Neural cell (in vitro differentiated cells): ENCODE measurements at regions not wholly inside any gene's neighbourhood (a gene's known extent, or its start where the extent isn't known, plus 50 kb on each side); places are given as distances from the start of the nearest gene placed in this dataset.

ENCODE experiments used
- H2AFZ ChIP-seq: fragments of 200-600, 300-800 bp; sonication (generic), shearing (Covaris generic); 2 replicates; pipeline ENCODE4 v1.6.0; 2014; ENCODE audit warnings: low read depth, mild to moderate bottlenecking, antibody characterized with exemption, low read length, moderate library complexity
- H3F3A ChIP-seq: fragments of 200-600 bp; shearing (Covaris generic); 2 replicates; pipeline ENCODE4 v1.6.1; 2016; ENCODE audit warnings: mild to moderate bottlenecking, moderate library complexity, mixed read lengths, antibody characterized with exemption, low read length; ENCODE audit not compliant: insufficient read depth, poor library complexity, severe bottlenecking
- H3K27ac ChIP-seq: fragments of 200-600, 300-800 bp; sonication (generic), shearing (Covaris generic); 2 replicates; pipeline ENCODE4 v1.5.1; 2014; ENCODE audit warnings: mild to moderate bottlenecking, low read length, moderate library complexity
- H3K27me3 ChIP-seq: fragments of 300-800, 200-600 bp; sonication (generic), shearing (Covaris generic); 2 replicates; pipeline ENCODE4 v1.6.0; 2014; ENCODE audit warnings: mild to moderate bottlenecking, low read depth, low read length, moderate library complexity; ENCODE audit not compliant: insufficient read depth
- H3K36me3 ChIP-seq: fragments of 300-800, 200-600 bp; sonication (generic), shearing (Covaris generic); 2 replicates; pipeline ENCODE4 v1.5.1; 2014; ENCODE audit warnings: mild to moderate bottlenecking, antibody characterized with exemption, low read length, moderate library complexity; ENCODE audit not compliant: insufficient read depth
- H3K4me2 ChIP-seq: fragments of 300-800, 200-600 bp; sonication (generic), shearing (Covaris generic); 2 replicates; pipeline ENCODE4 v1.6.0; 2014; ENCODE audit warnings: mild to moderate bottlenecking, low read length
- H3K4me3 ChIP-seq: fragments of 300-800, 200-600 bp; sonication (generic), shearing (Covaris generic); 2 replicates; pipeline ENCODE4 v1.5.1; 2014; ENCODE audit warnings: mild to moderate bottlenecking, low read length, moderate library complexity
- H3K79me2 ChIP-seq: fragments of 200-600 bp; shearing (Covaris generic); replicated peaks from 2 replicates; pipeline ENCODE4 v1.6.0; 2014; ENCODE audit warnings: mild to moderate bottlenecking, low read length, moderate library complexity; ENCODE audit not compliant: insufficient read depth
- H3K9ac ChIP-seq: fragments of 300-800, 200-600 bp; sonication (generic), shearing (Covaris generic); 2 replicates; pipeline ENCODE4 v1.6.1; 2016; ENCODE audit warnings: mild to moderate bottlenecking, low read length, mixed read lengths
- H3K9me2 ChIP-seq: fragments of 200-600 bp; shearing (Covaris generic); 2 replicates; pipeline ENCODE4 v1.6.1; 2016; ENCODE audit warnings: mild to moderate bottlenecking, low read length, mixed read lengths; ENCODE audit not compliant: insufficient read depth
- H3K9me3 ChIP-seq: fragments of 200-600, 300-800 bp; sonication (generic), shearing (Covaris generic); 2 replicates; pipeline ENCODE4 v1.6.1; 2016; ENCODE audit warnings: mild to moderate bottlenecking, mixed run types, low read length, moderate library complexity, mixed read lengths
- H4K20me1 ChIP-seq: fragments of 200-600 bp; shearing (Covaris generic); 2 replicates; pipeline ENCODE4 v1.6.1; 2016; ENCODE audit warnings: mild to moderate bottlenecking, mixed run types; ENCODE audit not compliant: insufficient read depth
- CTCF ChIP-seq: fragments of 450-650 bp; IDR thresholded peaks from 2 replicates; pipeline ENCODE4 v1.5.1; 2014; ENCODE audit warnings: antibody characterized with exemption, mild to moderate bottlenecking, moderate library complexity; ENCODE audit not compliant: poor library complexity, severe bottlenecking
- EP300 ChIP-seq: fragments of 450-650 bp; conservative IDR thresholded peaks from 2 replicates; pipeline ENCODE4 v1.6.1; 2014; ENCODE audit warnings: antibody characterized with exemption, mild to moderate bottlenecking, moderate library complexity; ENCODE audit not compliant: poor library complexity, severe bottlenecking
- EZH2 ChIP-seq: fragments of 200-600, 300-800 bp; shearing (Covaris generic), sonication (generic); IDR thresholded peaks from 2 replicates; pipeline ENCODE4 v1.6.1; 2014; ENCODE audit warnings: antibody characterized with exemption, low read length, borderline replicate concordance, mild to moderate bottlenecking; ENCODE audit not compliant: insufficient read depth, poor library complexity, severe bottlenecking
- MXI1 ChIP-seq: fragments of 450-650 bp; conservative IDR thresholded peaks from 2 replicates; pipeline ENCODE4 v1.6.1; 2014; ENCODE audit warnings: antibody characterized with exemption, mild to moderate bottlenecking; ENCODE audit not compliant: poor library complexity, severe bottlenecking
- POLR2AphosphoS5 ChIP-seq: IDR thresholded peaks from 2 replicates; pipeline ENCODE4 v1.6.1; 2012
- RAD21 ChIP-seq: fragments of 450-650 bp; conservative IDR thresholded peaks from 2 replicates; pipeline ENCODE4 v1.6.1; 2014; ENCODE audit warnings: antibody characterized with exemption, mild to moderate bottlenecking, moderate library complexity
- REST ChIP-seq: IDR thresholded peaks from 2 replicates; pipeline ENCODE4 v1.6.1; 2012; ENCODE audit warnings: borderline replicate concordance
- SMC3 ChIP-seq: fragments of 450-650 bp; conservative IDR thresholded peaks from 2 replicates; pipeline ENCODE4 v1.6.1; 2014; ENCODE audit warnings: antibody characterized with exemption, mild to moderate bottlenecking, moderate library complexity; ENCODE audit not compliant: poor library complexity
- TAF1 ChIP-seq: IDR thresholded peaks from 2 replicates; pipeline ENCODE4 v1.6.1; 2012; ENCODE audit warnings: low read depth

- Histone ChIP-seq H3K79me2 (no peaks in the 10 kb centered on the region), H4K20me1 (no peaks in the 10 kb centered on the region), H3K9me2 (no peaks in the 10 kb centered on the region), H3K27ac (no peak overlapping the region), H3K36me3 (no peaks in the 10 kb centered on the region), H3K9ac (no peak overlapping the region), H3K9me3 (no peaks in the 10 kb centered on the region), H3K27me3 (no peaks in the 10 kb centered on the region), H3K4me3 (no peak overlapping the region), H3F3A (no peaks in the 10 kb centered on the region), H2AFZ (no peak overlapping the region), H3K4me2 (no peak overlapping the region)
- no peak for TF ChIP-seq SMC3
- TF ChIP-seq RAD21, result no peak
- TF ChIP-seq REST, result no peak
- no peak for TF ChIP-seq POLR2AphosphoS5
- no peak for TF ChIP-seq MXI1
- TF ChIP-seq EZH2, result no peak
- no peak for TF ChIP-seq EP300
- no peak for TF ChIP-seq CTCF
- no peak for TF ChIP-seq TAF1
Observed at GRCh38 chr13:91189506-91189905, 158.0 kb upstream of the MIR17HG start.

GRCh38 chr13:91193358-91193757, 154.1 kb upstream of the MIR17HG start:
- no peak overlapping the region for H3K27ac ChIP-seq
- H3K27me3 ChIP-seq, result no peaks in the 10 kb centered on the region
- H2AFZ ChIP-seq, result no peak overlapping the region
- H3K9me2 ChIP-seq, result no peaks in the 10 kb centered on the region
- H3K9me3 ChIP-seq, result no peaks in the 10 kb centered on the region
- no peak overlapping the region for H3K4me2 ChIP-seq
- H3K79me2 ChIP-seq, result no peaks in the 10 kb centered on the region
- no peak overlapping the region for H3K9ac ChIP-seq
- TF ChIP-seq POLR2AphosphoS5 (no peak), TAF1 (no peak), EP300 (no peak), EZH2 (no peak), REST (no peak), RAD21 (no peak), MXI1 (no peak), SMC3 (no peak), CTCF (no peak)
- H3K4me3 ChIP-seq, result no peak overlapping the region
- H4K20me1 ChIP-seq, result no peaks in the 10 kb centered on the region
- H3F3A ChIP-seq, result no peaks in the 10 kb centered on the region
- H3K36me3 ChIP-seq, result no peaks in the 10 kb centered on the region
